K562 (cell line): ENCODE measurements at regions not wholly inside any gene's neighbourhood (a gene's known extent, or its start where the extent isn't known, plus 50 kb on each side); places are given as distances from the start of the nearest gene placed in this dataset.

Experiments
- ATAC-seq: fragments of 200-7000 bp; cut with Tn5 transposase; 3 replicates; pipeline ENCODE4 v1.9.1; 2020; ENCODE audit warnings: moderate library complexity
- BruUV-seq: library from RNA; stranded (reverse); fragments of 400-500 nt; replicated peaks from 2 replicates; lab custom pipeline; 2021; lab: Mats Ljungman, UMichigan
- CTCF ChIA-PET: fragments of 300-600 bp; formaldehyde crosslinking; extraction: SDS; loops from one replicate; lab custom pipeline; 2021; ENCODE audit warnings: low intra/inter-chr PET ratio; lab: Yijun Ruan, JAX
- POLR2A ChIA-PET: fragments of 300-600, 350-650 bp; sonication (Branson Sonifier 250); formaldehyde crosslinking; extraction: SDS; loops from one replicate; lab custom pipeline; 2021; ENCODE audit warnings: antibody characterized with exemption, inconsistent platforms; lab: Yijun Ruan, JAX
- DNase-seq, 4 experiments: peaks; one replicate each; pipeline versions ENCODE4 v3.0.0 to v3.0.0-alpha.2; 2011 to 2018; ENCODE audit warnings: low spot score in 3 of 4, mixed read lengths in 3 of 4; ENCODE audit errors: extremely low read depth in 1 of 4
- FAIRE-seq: peaks from 2 replicates; lab custom pipeline; 2011; peaks lifted over from hg19 to GRCh38; lab: Jason Lieb, UNC
- H2AFZ ChIP-seq: 2 replicates; pipeline ENCODE4 v1.6.0; 2011; ENCODE audit warnings: low read depth, low read length, control low read depth, inconsistent platforms
- H3K27ac ChIP-seq: fragments of 200-600 bp; 3 replicates; pipeline ENCODE4 v1.8.0; 2011; ENCODE audit warnings: low read depth, mild to moderate bottlenecking, control low read depth, inconsistent platforms, low read length, moderate library complexity, mixed read lengths; ENCODE audit errors: extremely low read depth
- H3K27me3 ChIP-seq, 2 experiments: fragments of 300-600 bp in 1 of 2; 2 replicates in 1 of 2; 3 replicates in 1 of 2; pipeline versions ENCODE4 v1.6.0 to v1.8.0; 2011; ENCODE audit warnings: inconsistent platforms in 2 of 2, low read length in 2 of 2, mild to moderate bottlenecking in 1 of 2, mixed read lengths in 1 of 2, moderate library complexity in 1 of 2; ENCODE audit not compliant: control insufficient read depth in 2 of 2, insufficient read depth in 2 of 2
- H3K36me3 ChIP-seq: fragments of 300-600 bp; 3 replicates; pipeline ENCODE4 v1.8.0; 2011; ENCODE audit warnings: mild to moderate bottlenecking, low read length, inconsistent platforms; ENCODE audit not compliant: control insufficient read depth, insufficient read depth
- H3K4me1 ChIP-seq, 2 experiments: fragments of 200-600 bp in 1 of 2; replicated peaks in 1 of 2; 2 replicates in 1 of 2; 3 replicates in 1 of 2; pipeline versions ENCODE4 v1.5.1 to v1.8.0; 2011; ENCODE audit warnings: inconsistent platforms in 2 of 2, low read length in 2 of 2, mild to moderate bottlenecking in 1 of 2, mixed read lengths in 1 of 2, moderate library complexity in 1 of 2; ENCODE audit not compliant: control insufficient read depth in 2 of 2, insufficient read depth in 2 of 2
- H3K4me2 ChIP-seq: 2 replicates; pipeline ENCODE4 v1.6.1; 2011; ENCODE audit warnings: low read length, control low read depth, inconsistent platforms, mixed read lengths; ENCODE audit not compliant: insufficient read depth
- H3K4me3 ChIP-seq: fragments of 200-600 bp; sonication (generic), shearing (Covaris generic); 2 replicates; pipeline ENCODE4 v1.5.1; 2016; ENCODE audit warnings: control low read depth, inconsistent platforms
- H3K79me2 ChIP-seq: fragments of 200-600 bp; 3 replicates; pipeline ENCODE4 v1.8.0; 2011; ENCODE audit warnings: low read length, inconsistent platforms; ENCODE audit not compliant: control insufficient read depth, insufficient read depth
- H3K9ac ChIP-seq, 2 experiments: 2 replicates each; pipeline versions ENCODE4 v1.6.0 to v1.6.1; 2011; ENCODE audit warnings: low read depth in 2 of 2, low read length in 2 of 2, control low read depth in 1 of 2, inconsistent platforms in 1 of 2, mild to moderate bottlenecking in 1 of 2, mixed read lengths in 1 of 2; ENCODE audit not compliant: insufficient read depth in 1 of 2
- H3K9me1 ChIP-seq: one replicate; pipeline ENCODE4 v1.6.0; 2011; ENCODE audit warnings: inconsistent platforms, mild to moderate bottlenecking, low read length, moderate library complexity; ENCODE audit not compliant: control insufficient read depth, insufficient read depth
- H3K9me3 ChIP-seq: replicated peaks from 2 replicates; pipeline ENCODE4 v1.5.1; 2011; ENCODE audit warnings: low read depth, low read length, inconsistent platforms; ENCODE audit not compliant: control insufficient read depth, insufficient read depth
- H4K20me1 ChIP-seq: replicated peaks from 2 replicates; pipeline ENCODE4 v1.6.1; 2011; ENCODE audit warnings: low read length, inconsistent platforms, mixed read lengths; ENCODE audit not compliant: control insufficient read depth, insufficient read depth
- CBX1 ChIP-seq: sonication (generic); IDR thresholded peaks from 2 replicates; pipeline ENCODE4 v1.6.1; 2016; ENCODE audit warnings: antibody characterized with exemption, low read depth, mild to moderate bottlenecking
- E2F3 ChIP-seq: fragments of 250-450 bp; sonication (Bioruptor Pico); IDR thresholded peaks from 2 replicates; pipeline ENCODE4 v1.4.0; 2020; ENCODE audit warnings: mild to moderate bottlenecking
- ELF4 ChIP-seq: fragments of 450-650 bp; formaldehyde crosslinking; IDR thresholded peaks from 2 replicates; pipeline ENCODE4 v1.4.0; 2022; ENCODE audit warnings: missing genetic modification characterization
- KAT2B ChIP-seq: IDR thresholded peaks from one replicate; pipeline ENCODE4 v1.6.1; 2012; ENCODE audit warnings: low read depth, mild to moderate bottlenecking, control low read depth, inconsistent platforms, low read length, moderate library complexity
- NONO ChIP-seq, 2 experiments: fragments of 200-400 bp in 1 of 2; fragments of 450-650 bp in 1 of 2; formaldehyde crosslinking in 1 of 2; IDR thresholded peaks; 2 replicates each; pipeline ENCODE4 v1.6.1; 2017; ENCODE audit warnings: low read depth in 2 of 2, mild to moderate bottlenecking in 2 of 2, moderate library complexity in 2 of 2, low read length in 1 of 2
- PYGO2 ChIP-seq: fragments of 450-650 bp; IDR thresholded peaks from 2 replicates; pipeline ENCODE4 v1.6.1; 2016; ENCODE audit warnings: mild to moderate bottlenecking, missing genetic modification characterization, moderate library complexity, missing compliant biosample characterization
- STAT5B ChIP-seq: fragments of 250-450 bp; sonication (Bioruptor Pico); IDR thresholded peaks from 2 replicates; pipeline ENCODE4 v1.8.0; 2021; ENCODE audit warnings: mild to moderate bottlenecking, inconsistent platforms
- ZNF318 ChIP-seq, 2 experiments: fragments of 450-650 bp; IDR thresholded peaks; 2 replicates each; pipeline ENCODE4 v1.6.1; 2016; ENCODE audit warnings: mild to moderate bottlenecking in 2 of 2, borderline replicate concordance in 1 of 2, low read depth in 1 of 2, moderate library complexity in 1 of 2
- WGBS: fragments of 100-300 bp; shearing (Covaris generic); methylation state at CpG from one replicate; pipeline ENCODE4 v1.1.6; 2016; ENCODE audit warnings: low coverage, mixed read lengths; ENCODE audit not compliant: insufficient coverage; ENCODE audit errors: missing lambda C conversion rate; 5-methylcytosine and 5-hydroxymethylcytosine counted together
- in situ Hi-C: fragments of 300-500 bp; cut with MboI; formaldehyde crosslinking; loops from 4 replicates; pipeline ENCODE4 v1.15.0; 2018; ENCODE audit warnings: inconsistent platforms, mixed read lengths
- intact Hi-C: fragments of 100-400 bp; cut with micrococcal nuclease; formaldehyde crosslinking; loops from 2 replicates; pipeline ENCODE4 v1.14.2; 2022
- TF ChIP-seq, protein P1 (sequence below): fragments of 450-650 bp; formaldehyde crosslinking; IDR thresholded peaks from 2 replicates; pipeline ENCODE4 v1.4.0; 2020; ENCODE audit warnings: mild to moderate bottlenecking
- TF ChIP-seq, protein P2 (sequence below): fragments of 250-450 bp; sonication (Bioruptor Pico); IDR thresholded peaks from 2 replicates; pipeline ENCODE4 v1.5.0; 2021
- TF ChIP-seq, protein P3 (sequence below): fragments of 250-450 bp; sonication (Bioruptor Pico); IDR thresholded peaks from 2 replicates; pipeline ENCODE4 v1.8.0; 2021; ENCODE audit warnings: borderline replicate concordance, mild to moderate bottlenecking, moderate library complexity; ENCODE audit not compliant: poor library complexity, severe bottlenecking

- DNase-seq (no peak), ATAC-seq (no peak), FAIRE-seq (no peak)
- Histone ChIP-seq H4K20me1 (no peaks in the 10 kb centered on the region; the same call in 1 of the 2 replicates), H3K9ac (no peak overlapping the region), H3K36me3 (no peaks in the 10 kb centered on the region), H3K27me3 (peaks cover 2 to 28% of the 10 kb centered on the region in 2 experiments; a peak in 3 of 5 replicates), H3K9me1 (no peaks in the 10 kb centered on the region), H3K4me2 (no peak overlapping the region), H2AFZ (no peak overlapping the region), H3K27ac (no peak overlapping the region), H3K4me3 (no peak overlapping the region), H3K4me1 (no peaks in the 10 kb centered on the region), H3K79me2 (no peaks in the 10 kb centered on the region), H3K9me3 (no peaks in the 10 kb centered on the region)
- 6% methylated on average over 19 of the region's 19 CpGs for WGBS
- in situ Hi-C loops, result no loop called here
- BruUV-seq, result no TSS peak
- ChIA-PET CTCF (no interaction called here), POLR2A (no interaction called here)
- intact Hi-C loops, result no loop called here
- TF ChIP-seq STAT5B (CRISPR knock-in tag) (no peak), E2F3 (CRISPR knock-in tag) (no peak), NONO (IDR thresholded peaks at IDR 0.05; ENCODE audit: low read depth in 2 of 2, low read length in 1 of 2) (no peak), PYGO2 (tag) (no peak), ZNF318 (IDR thresholded peaks at IDR 0.05; ENCODE audit: borderline replicate concordance in 1 of 2, low read depth in 1 of 2) (no peak), ELF4 (CRISPR knock-in tag) (no peak), CBX1 (no peak), KAT2B (no peak)
- TF ChIP-seq, protein P1, sequence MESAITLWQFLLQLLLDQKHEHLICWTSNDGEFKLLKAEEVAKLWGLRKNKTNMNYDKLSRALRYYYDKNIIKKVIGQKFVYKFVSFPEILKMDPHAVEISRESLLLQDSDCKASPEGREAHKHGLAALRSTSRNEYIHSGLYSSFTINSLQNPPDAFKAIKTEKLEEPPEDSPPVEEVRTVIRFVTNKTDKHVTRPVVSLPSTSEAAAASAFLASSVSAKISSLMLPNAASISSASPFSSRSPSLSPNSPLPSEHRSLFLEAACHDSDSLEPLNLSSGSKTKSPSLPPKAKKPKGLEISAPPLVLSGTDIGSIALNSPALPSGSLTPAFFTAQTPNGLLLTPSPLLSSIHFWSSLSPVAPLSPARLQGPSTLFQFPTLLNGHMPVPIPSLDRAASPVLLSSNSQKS (CRISPR knock-in tag), result no peak
- TF ChIP-seq, protein P2, sequence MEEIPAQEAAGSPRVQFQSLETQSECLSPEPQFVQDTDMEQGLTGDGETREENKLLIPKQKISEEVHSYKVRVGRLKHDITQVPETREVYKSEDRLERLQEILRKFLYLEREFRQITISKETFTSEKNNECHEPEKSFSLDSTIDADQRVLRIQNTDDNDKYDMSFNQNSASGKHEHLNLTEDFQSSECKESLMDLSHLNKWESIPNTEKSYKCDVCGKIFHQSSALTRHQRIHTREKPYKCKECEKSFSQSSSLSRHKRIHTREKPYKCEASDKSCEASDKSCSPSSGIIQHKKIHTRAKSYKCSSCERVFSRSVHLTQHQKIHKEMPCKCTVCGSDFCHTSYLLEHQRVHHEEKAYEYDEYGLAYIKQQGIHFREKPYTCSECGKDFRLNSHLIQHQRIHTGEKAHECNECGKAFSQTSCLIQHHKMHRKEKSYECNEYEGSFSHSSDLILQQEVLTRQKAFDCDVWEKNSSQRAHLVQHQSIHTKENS (CRISPR knock-in tag), result no peak
- TF ChIP-seq, protein P3, sequence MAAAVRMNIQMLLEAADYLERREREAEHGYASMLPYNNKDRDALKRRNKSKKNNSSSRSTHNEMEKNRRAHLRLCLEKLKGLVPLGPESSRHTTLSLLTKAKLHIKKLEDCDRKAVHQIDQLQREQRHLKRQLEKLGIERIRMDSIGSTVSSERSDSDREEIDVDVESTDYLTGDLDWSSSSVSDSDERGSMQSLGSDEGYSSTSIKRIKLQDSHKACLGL (CRISPR knock-in tag), result no peak
Observed at GRCh38 chr20:60966766-60967165, 285.3 kb upstream of the CDH4 start.
